ENCODE measurements at regions not wholly inside any gene's neighbourhood (a gene's known extent, or its start where the extent isn't known, plus 50 kb on each side); places are given as distances from the start of the nearest gene placed in this dataset.
"Not testable (repeated sequence)": the region's sequence is repeated elsewhere in the genome, so short reads cannot be mapped to it uniquely, and the experiment has no call there.

DNA sequence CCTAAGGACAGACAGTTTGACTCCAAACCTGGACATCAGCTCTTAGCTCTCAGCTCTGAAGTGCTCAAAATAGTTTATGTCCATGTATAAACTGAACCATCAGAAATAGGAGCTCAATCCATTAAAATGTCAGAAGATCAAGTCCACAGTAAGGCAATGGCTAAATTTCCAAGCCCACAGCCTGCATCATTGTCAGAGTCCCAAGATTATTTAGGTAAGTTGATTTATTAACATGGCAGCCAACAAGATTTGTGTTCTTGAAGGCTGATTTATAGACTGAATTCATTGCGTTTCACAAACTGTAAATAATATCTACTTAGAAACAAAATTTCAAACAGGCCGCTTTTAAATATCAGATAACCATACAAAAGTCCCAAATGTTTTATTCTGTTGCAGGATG lies 286.5 kb upstream of the ADGRL3 start:
- Histone ChIP-seq H3K4me1 (replicated peaks in 1 of 4; ENCODE audit: control insufficient read depth in 3 of 4, insufficient read depth in 4 of 4, low read length in 3 of 4) (no peaks in the 10 kb centered on the region), H3K56ac (replicated peaks; ENCODE audit: insufficient read length, low read depth, low read length) (no peak overlapping the region), H2BK120ac (replicated peaks; ENCODE audit: low read depth, low read length) (no peak overlapping the region), H3K79me2 (ENCODE audit: control insufficient read depth in 1 of 2, insufficient read depth in 2 of 2, low read length in 2 of 2) (no peaks in the 10 kb centered on the region), H3K27ac (ENCODE audit: low read depth, low read length) (no peak overlapping the region), H2AK5ac (ENCODE audit: low read depth, low read length) (no peak overlapping the region), H3K23ac (ENCODE audit: insufficient read length) (no peak overlapping the region), H4K8ac (ENCODE audit: extremely low read depth, insufficient read depth, low read length) (no peak overlapping the region), H3K4ac (replicated peaks; ENCODE audit: insufficient read length, low read depth, low read length) (no peak overlapping the region), H3K79me1 (ENCODE audit: low read depth, low read length) (no peaks in the 10 kb centered on the region), H4K5ac (ENCODE audit: insufficient read length, low read depth, low read length) (no peak overlapping the region), H4K20me1 (replicated peaks in 1 of 2; ENCODE audit: control insufficient read depth in 1 of 2, insufficient read depth in 2 of 2, low read length in 2 of 2) (no peaks in the 10 kb centered on the region), H3K14ac (ENCODE audit: insufficient read length) (no peak overlapping the region), H3K18ac (ENCODE audit: extremely low read depth, low read length) (no peak overlapping the region), H2BK5ac (ENCODE audit: low read depth, low read length) (no peak overlapping the region), H3K9me3 (ENCODE audit: insufficient read depth in 2 of 2, low read depth in 1 of 2, low read length in 1 of 2) (no peaks in the 10 kb centered on the region), H3K27me3 (replicated peaks in 1 of 4; ENCODE audit: control insufficient read depth in 3 of 4, extremely low read depth in 1 of 4, insufficient read depth in 3 of 4, low read length in 3 of 4) (no peaks in the 10 kb centered on the region), H3K23me2 (ENCODE audit: low read depth, low read length) (no peaks in the 10 kb centered on the region), H2BK12ac (ENCODE audit: low read depth, low read length) (no peak overlapping the region), H2BK20ac (ENCODE audit: low read length) (no peak overlapping the region), H3K4me2 (ENCODE audit: insufficient read depth in 1 of 2, low read depth in 2 of 2, low read length in 2 of 2) (no peak overlapping the region), H3K36me3 (ENCODE audit: control insufficient read depth in 2 of 4, insufficient read depth in 4 of 4, low read length in 3 of 4) (no peaks in the 10 kb centered on the region), H2BK15ac (ENCODE audit: low read length) (no peak overlapping the region), H2AFZ (ENCODE audit: low read length) (no peak overlapping the region), H3K4me3 (ENCODE audit: extremely low read depth in 1 of 4, insufficient read depth in 2 of 4, low read depth in 3 of 4, low read length in 4 of 4) (no peak overlapping the region), H3K9ac (replicated peaks in 1 of 4; ENCODE audit: extremely low read depth in 1 of 4, low read depth in 3 of 4, low read length in 3 of 4) (no peak overlapping the region), H4K91ac (replicated peaks; ENCODE audit: insufficient read length, low read length) (no peak overlapping the region)
- FAIRE-seq (no peak), DNase-seq (ENCODE audit: low read depth in 1 of 2, low spot score in 2 of 2) (no peak)
- CTCF ChIA-PET (ENCODE audit: partially characterized antibody), result no interaction called here
- POLR2A ChIA-PET (ENCODE audit: partially characterized antibody), result no interaction called here
- WGBS, 2 experiments (ENCODE audit: extremely low coverage in 1 of 2, insufficient coverage in 1 of 2, insufficient read length in 1 of 2, insufficient replicate concordance in 2 of 2, low coverage in 1 of 2, low lambda C conversion rate in 2 of 2, missing lambda C conversion rate in 1 of 2), result 84% methylated on average over 2 of the region's 2 CpGs; no CpG with 5 or more reads in 1 of the 2 experiments
- TF ChIP-seq RXRA (IDR thresholded peaks at IDR 0.05; ENCODE audit: insufficient read depth, low read depth, low read length) (no peak), POU5F1 (IDR thresholded peaks at IDR 0.05; ENCODE audit: low read depth, low read length) (no peak), KDM1A (IDR thresholded peaks at IDR 0.05; ENCODE audit: borderline replicate concordance, low read length) (no peak)

DNA sequence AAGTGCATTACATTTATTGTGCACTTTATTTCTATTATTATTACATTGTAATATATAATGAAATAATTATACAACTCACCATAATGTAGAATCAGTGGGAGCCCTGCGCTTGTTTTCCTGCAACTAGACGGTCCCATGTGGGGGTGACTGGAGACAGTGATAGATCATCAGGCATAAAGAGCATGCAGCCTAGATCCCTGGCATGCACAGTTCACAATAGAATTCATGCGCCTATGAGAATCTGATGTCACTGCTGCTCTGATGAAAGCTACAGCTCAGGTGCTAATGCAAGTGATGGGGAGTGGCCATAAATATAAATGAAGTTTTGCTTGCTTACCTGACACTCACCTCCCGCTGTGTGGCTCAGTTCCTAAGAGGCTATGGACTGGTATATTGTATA lies 278.4 kb upstream of the ADGRL3 start:
- H4K8ac ChIP-seq (ENCODE audit: extremely low read depth, insufficient read depth, low read length); H3K56ac ChIP-seq (replicated peaks; ENCODE audit: insufficient read length, low read depth, low read length); H3K9ac ChIP-seq (replicated peaks in 1 of 4; ENCODE audit: extremely low read depth in 1 of 4, low read depth in 3 of 4, low read length in 3 of 4); H3K79me1 ChIP-seq (ENCODE audit: low read depth, low read length); H3K36me3 ChIP-seq (ENCODE audit: control insufficient read depth in 2 of 4, insufficient read depth in 4 of 4, low read length in 3 of 4); H3K4me1 ChIP-seq (replicated peaks in 1 of 4; ENCODE audit: control insufficient read depth in 3 of 4, insufficient read depth in 4 of 4, low read length in 3 of 4); H3K27ac ChIP-seq (ENCODE audit: low read depth, low read length); H3K79me2 ChIP-seq (ENCODE audit: control insufficient read depth in 1 of 2, insufficient read depth in 2 of 2, low read length in 2 of 2); H2BK12ac ChIP-seq (ENCODE audit: low read depth, low read length); H2BK15ac ChIP-seq (ENCODE audit: low read length); POLR2A ChIA-PET (ENCODE audit: partially characterized antibody); H3K4me2 ChIP-seq (ENCODE audit: insufficient read depth in 1 of 2, low read depth in 2 of 2, low read length in 2 of 2); H3K27me3 ChIP-seq (replicated peaks in 1 of 4; ENCODE audit: control insufficient read depth in 3 of 4, extremely low read depth in 1 of 4, insufficient read depth in 3 of 4, low read length in 3 of 4); H4K91ac ChIP-seq (replicated peaks; ENCODE audit: insufficient read length, low read length); H4K5ac ChIP-seq (ENCODE audit: insufficient read length, low read depth, low read length); FAIRE-seq; H3K9me3 ChIP-seq (ENCODE audit: insufficient read depth in 2 of 2, low read depth in 1 of 2, low read length in 1 of 2); H3K18ac ChIP-seq (ENCODE audit: extremely low read depth, low read length); H3K4ac ChIP-seq (replicated peaks; ENCODE audit: insufficient read length, low read depth, low read length); H2BK5ac ChIP-seq (ENCODE audit: low read depth, low read length); H2BK20ac ChIP-seq (ENCODE audit: low read length); DNase-seq (ENCODE audit: low read depth in 1 of 2, low spot score in 2 of 2); H3K23ac ChIP-seq (ENCODE audit: insufficient read length); H3K23me2 ChIP-seq (ENCODE audit: low read depth, low read length); H2AK5ac ChIP-seq (ENCODE audit: low read depth, low read length); H3K4me3 ChIP-seq (ENCODE audit: extremely low read depth in 1 of 4, insufficient read depth in 2 of 4, low read depth in 3 of 4, low read length in 4 of 4); H3K14ac ChIP-seq (ENCODE audit: insufficient read length); H2BK120ac ChIP-seq (replicated peaks; ENCODE audit: low read depth, low read length); H2AFZ ChIP-seq (ENCODE audit: low read length); H4K20me1 ChIP-seq (replicated peaks in 1 of 2; ENCODE audit: control insufficient read depth in 1 of 2, insufficient read depth in 2 of 2, low read length in 2 of 2): not testable (repeated sequence)
- CTCF ChIA-PET (ENCODE audit: partially characterized antibody), result interaction anchor here (0.9 kb wide), 1 partner anchor 8 kb away, joined by 4 read pairs; no protein-coding TSS in a partner anchor
- WGBS, 2 experiments (ENCODE audit: extremely low coverage in 1 of 2, insufficient coverage in 1 of 2, insufficient read length in 1 of 2, insufficient replicate concordance in 2 of 2, low coverage in 1 of 2, low lambda C conversion rate in 2 of 2, missing lambda C conversion rate in 1 of 2), result 89% methylated on average over 4 of the region's 4 CpGs; no CpG with 5 or more reads in 1 of the 2 experiments
